Upper lobe of left lung (tissue), 6 donors: ENCODE measurements at regions not wholly inside any gene's neighbourhood (a gene's known extent, or its start where the extent isn't known, plus 50 kb on each side); places are given as distances from the start of the nearest gene placed in this dataset.

ENCODE experiments used
- ATAC-seq, 2 donors: fragments of 200-7000 bp; cut with Tn5 transposase; one replicate each; pipeline ENCODE4 v1.9.1; 2022; ENCODE audit warnings: mild to moderate bottlenecking in 2 of 2, moderate library complexity in 2 of 2; ENCODE audit not compliant: low FRiP score in 2 of 2
- DNase-seq, 2 donors: peaks; one replicate each; pipeline ENCODE4 v3.0.0-alpha.2; 2019 to 2020
- H3K27ac ChIP-seq, 4 donors: fragments of 200-600 bp; sonication (generic); one replicate each; pipeline ENCODE4 v1.5.1; 2016 to 2019
- H3K27me3 ChIP-seq, 4 donors: fragments of 200-600 bp; sonication (generic); one replicate each; pipeline ENCODE4 v1.5.1; 2017 to 2019
- H3K36me3 ChIP-seq, 4 donors: fragments of 200-600 bp; sonication (generic); one replicate each; pipeline ENCODE4 v1.5.1; 2016 to 2019
- H3K4me1 ChIP-seq, 4 donors: fragments of 200-600 bp; sonication (generic); one replicate each; pipeline ENCODE4 v1.5.1; 2018 to 2019
- H3K4me3 ChIP-seq, 4 donors: fragments of 200-600 bp; sonication (generic); one replicate each; pipeline ENCODE4 v1.5.1; 2017 to 2019; ENCODE audit warnings: mild to moderate bottlenecking in 2 of 4, moderate library complexity in 1 of 4
- H3K9me3 ChIP-seq, 4 donors: fragments of 200-600 bp; sonication (generic); one replicate each; pipeline ENCODE4 v1.5.1; 2018 to 2019
- EP300 ChIP-seq, 4 donors: sonication (generic); formaldehyde crosslinking; IDR thresholded peaks; one replicate each; pipeline ENCODE4 v1.5.1; 2017; ENCODE audit warnings: antibody characterized with exemption in 4 of 4, control low read depth in 2 of 4
- POLR2A ChIP-seq, 4 donors: fragments of 450-650 bp; IDR thresholded peaks; one replicate each; pipeline ENCODE4 v1.5.1; 2016 to 2017; ENCODE audit warnings: antibody characterized with exemption in 4 of 4, mild to moderate bottlenecking in 2 of 4
- POLR2AphosphoS5 ChIP-seq, 2 donors: sonication (generic); formaldehyde crosslinking; IDR thresholded peaks; one replicate each; pipeline ENCODE4 v1.5.1; 2017; ENCODE audit warnings: antibody characterized with exemption in 2 of 2
- WGBS, 2 donors: methylation state at CpG; one replicate each; pipeline ENCODE4 v1.1.5; 2017 to 2018; 5-methylcytosine and 5-hydroxymethylcytosine counted together
- TF ChIP-seq, protein P1 (sequence below), 6 experiments: fragments of 450-650 bp in 4 of 6; fragments of 200-600 bp in 2 of 6; sonication (generic) in 2 of 6; IDR thresholded peaks; one replicate each; pipeline ENCODE4 v1.5.1; 2016 to 2019; ENCODE audit warnings: antibody characterized with exemption in 6 of 6
- donor health status: DM: no; HTN: no; CAD: no; lungs with moderate emphysema.
- donor health status: DM: no; HTN: yes; CAD: no; lungs with severe emphysema.

DNA sequence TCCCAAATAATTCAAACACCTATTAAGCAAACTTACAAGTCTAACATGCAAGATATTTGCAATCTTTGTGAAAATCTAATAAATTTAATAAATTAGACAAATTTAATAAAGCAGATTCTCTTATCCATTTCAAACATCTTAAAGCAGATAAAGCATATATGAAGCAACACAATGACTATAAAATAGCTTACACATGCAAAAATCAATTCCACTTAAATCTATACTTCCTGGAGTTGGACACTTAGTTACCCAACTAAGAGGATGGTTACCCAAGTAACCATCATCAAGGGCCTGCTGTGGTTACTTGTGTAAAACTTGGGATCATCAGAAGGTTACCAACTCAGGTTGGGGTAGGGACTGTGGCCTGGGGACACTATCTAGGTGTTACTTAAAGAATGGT, 206.8 kb downstream of the CD47 start:
- ATAC-seq (no peak), DNase-seq (no peak)
- Histone ChIP-seq H3K4me3 (no peak overlapping the region), H3K27ac (no peak overlapping the region), H3K9me3 (peaks cover 0 to under 1% (median 0%) of the 10 kb centered on the region in 4 donors), H3K4me1 (no peaks in the 10 kb centered on the region), H3K36me3 (no peaks in the 10 kb centered on the region), H3K27me3 (no peaks in the 10 kb centered on the region)
- TF ChIP-seq POLR2AphosphoS5 (IDR thresholded peaks at IDR 0.05) (no peak), POLR2A (IDR thresholded peaks at IDR 0.05) (no peak), EP300 (IDR thresholded peaks at IDR 0.05) (no peak)
- TF ChIP-seq, protein P1, sequence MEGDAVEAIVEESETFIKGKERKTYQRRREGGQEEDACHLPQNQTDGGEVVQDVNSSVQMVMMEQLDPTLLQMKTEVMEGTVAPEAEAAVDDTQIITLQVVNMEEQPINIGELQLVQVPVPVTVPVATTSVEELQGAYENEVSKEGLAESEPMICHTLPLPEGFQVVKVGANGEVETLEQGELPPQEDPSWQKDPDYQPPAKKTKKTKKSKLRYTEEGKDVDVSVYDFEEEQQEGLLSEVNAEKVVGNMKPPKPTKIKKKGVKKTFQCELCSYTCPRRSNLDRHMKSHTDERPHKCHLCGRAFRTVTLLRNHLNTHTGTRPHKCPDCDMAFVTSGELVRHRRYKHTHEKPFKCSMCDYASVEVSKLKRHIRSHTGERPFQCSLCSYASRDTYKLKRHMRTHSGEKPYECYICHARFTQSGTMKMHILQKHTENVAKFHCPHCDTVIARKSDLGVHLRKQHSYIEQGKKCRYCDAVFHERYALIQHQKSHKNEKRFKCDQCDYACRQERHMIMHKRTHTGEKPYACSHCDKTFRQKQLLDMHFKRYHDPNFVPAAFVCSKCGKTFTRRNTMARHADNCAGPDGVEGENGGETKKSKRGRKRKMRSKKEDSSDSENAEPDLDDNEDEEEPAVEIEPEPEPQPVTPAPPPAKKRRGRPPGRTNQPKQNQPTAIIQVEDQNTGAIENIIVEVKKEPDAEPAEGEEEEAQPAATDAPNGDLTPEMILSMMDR (IDR thresholded peaks at IDR 0.05): no peak

DNA sequence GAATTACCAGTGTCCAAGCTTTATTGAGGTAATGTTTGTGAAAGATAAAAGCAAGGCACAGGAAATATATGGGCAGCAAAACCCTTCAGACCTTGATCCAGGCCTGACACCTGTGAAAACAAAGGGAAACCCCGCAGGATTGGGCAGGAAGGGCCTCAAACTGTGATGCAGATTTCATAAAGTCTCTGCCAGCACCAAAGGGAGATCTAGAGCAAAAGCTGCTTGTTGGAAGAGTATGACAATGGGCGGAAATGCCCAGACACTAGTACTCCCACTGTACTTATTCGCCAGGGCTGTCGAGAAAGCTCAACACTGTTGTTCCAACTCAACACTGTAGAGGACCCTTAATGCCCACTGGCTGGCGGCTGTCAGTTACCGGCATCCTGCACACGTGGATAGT, 207.9 kb downstream of the CD47 start:
- DNase-seq (no peak), ATAC-seq (no peak)
- no peaks in the 10 kb centered on the region for H3K27me3 ChIP-seq
- H3K4me3 ChIP-seq: no peak overlapping the region
- WGBS, 2 donors: 94% methylated on average over 7 of the region's 7 CpGs
- H3K36me3 ChIP-seq: no peaks in the 10 kb centered on the region
- no peaks in the 10 kb centered on the region for H3K4me1 ChIP-seq
- no peak overlapping the region for H3K27ac ChIP-seq
- no peaks in the 10 kb centered on the region for H3K9me3 ChIP-seq
- TF ChIP-seq POLR2AphosphoS5 (IDR thresholded peaks at IDR 0.05) (no peak), POLR2A (IDR thresholded peaks at IDR 0.05) (no peak), EP300 (IDR thresholded peaks at IDR 0.05) (no peak)
- TF ChIP-seq, protein P1 (IDR thresholded peaks at IDR 0.05): no peak

DNA sequence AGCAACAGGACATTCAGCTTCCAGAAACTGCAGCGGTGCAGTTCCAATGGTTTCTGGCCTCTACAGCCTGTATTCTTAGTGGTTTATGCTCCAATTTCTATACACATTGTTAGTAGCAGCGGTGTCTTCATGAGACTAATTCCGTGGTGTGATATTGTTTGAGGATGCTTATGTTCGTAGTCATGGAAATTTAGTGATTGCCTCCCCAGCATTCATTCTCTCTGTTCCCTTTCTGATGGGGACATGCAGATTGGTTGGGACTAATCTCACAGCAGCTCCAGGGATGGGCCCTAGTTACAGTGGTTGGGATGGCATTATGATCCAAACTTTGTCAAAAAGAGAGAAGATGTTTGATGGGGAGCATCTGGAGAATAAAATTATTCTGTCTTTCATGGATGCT, 208.6 kb downstream of the CD47 start:
- no peaks in the 10 kb centered on the region for H3K9me3 ChIP-seq
- 96% methylated on average over 4 of the region's 4 CpGs for WGBS, 2 donors
- H3K27me3 ChIP-seq: no peaks in the 10 kb centered on the region
- no peak for TF ChIP-seq EP300 (IDR thresholded peaks at IDR 0.05)
- no peak for TF ChIP-seq POLR2AphosphoS5 (IDR thresholded peaks at IDR 0.05)
- TF ChIP-seq, protein P1 (IDR thresholded peaks at IDR 0.05): no peak
- no peak for TF ChIP-seq POLR2A (IDR thresholded peaks at IDR 0.05)
- no peak overlapping the region for H3K27ac ChIP-seq
- H3K4me3 ChIP-seq: no peak overlapping the region
- ATAC-seq (no peak), DNase-seq (no peak)
- H3K4me1 ChIP-seq: no peaks in the 10 kb centered on the region
- H3K36me3 ChIP-seq: no peaks in the 10 kb centered on the region

DNA sequence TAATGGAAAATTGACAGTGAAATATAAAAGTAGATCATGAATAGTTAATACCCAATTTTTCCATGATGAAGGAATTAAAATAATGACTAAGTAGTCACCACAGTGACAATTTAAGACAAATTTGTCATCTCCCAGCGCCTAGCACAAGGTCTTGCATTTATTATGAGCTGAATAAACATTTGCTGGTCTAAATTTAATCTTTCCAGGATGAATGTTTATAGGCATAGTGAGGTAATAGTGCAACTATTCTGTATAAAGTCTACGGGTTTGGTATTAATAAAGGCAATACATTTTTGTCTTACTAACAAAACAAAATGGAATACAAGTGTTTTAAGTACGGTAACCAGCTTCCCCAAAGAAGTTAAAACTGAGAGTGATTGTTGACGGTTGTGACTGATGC, 209.3 kb downstream of the CD47 start:
- 77 to 81% methylated on average over 4 of the region's 4 CpGs for WGBS, 2 donors
- Histone ChIP-seq H3K9me3 (no peaks in the 10 kb centered on the region), H3K27me3 (no peaks in the 10 kb centered on the region), H3K4me1 (no peaks in the 10 kb centered on the region), H3K27ac (no peak overlapping the region), H3K4me3 (no peak overlapping the region), H3K36me3 (no peaks in the 10 kb centered on the region)
- TF ChIP-seq EP300 (IDR thresholded peaks at IDR 0.05) (no peak), POLR2A (IDR thresholded peaks at IDR 0.05) (no peak), POLR2AphosphoS5 (IDR thresholded peaks at IDR 0.05) (no peak)
- TF ChIP-seq, protein P1 (IDR thresholded peaks at IDR 0.05): no peak
- no peak for DNase-seq
- no peak for ATAC-seq

DNA sequence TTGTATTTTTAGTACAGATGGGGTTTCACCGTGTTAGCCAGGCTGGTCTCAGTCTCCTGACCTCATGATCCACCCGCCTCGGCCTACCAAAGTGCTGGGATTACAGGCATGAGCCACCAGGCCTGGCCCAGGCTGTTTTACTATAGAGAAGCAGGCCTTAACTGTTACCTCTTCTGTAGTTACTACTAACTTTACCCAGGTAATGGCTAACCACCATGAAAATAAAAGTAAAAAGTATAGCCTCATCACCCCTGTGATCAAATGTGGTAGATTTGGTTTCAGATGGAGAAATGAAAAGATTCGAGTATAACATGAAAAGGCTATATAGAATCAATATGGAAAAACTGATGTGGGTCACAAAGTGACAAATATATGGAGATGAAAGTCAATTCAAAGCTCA, 210.1 kb downstream of the CD47 start:
- WGBS, 2 donors: 92 to 93% methylated on average over 4 of the region's 4 CpGs
- TF ChIP-seq POLR2A (IDR thresholded peaks at IDR 0.05): no peak
- TF ChIP-seq, protein P1 (IDR thresholded peaks at IDR 0.05): no peak
- TF ChIP-seq EP300 (IDR thresholded peaks at IDR 0.05): no peak
- no peak for TF ChIP-seq POLR2AphosphoS5 (IDR thresholded peaks at IDR 0.05)
- Histone ChIP-seq H3K9me3 (no peaks in the 10 kb centered on the region), H3K4me3 (no peak overlapping the region), H3K36me3 (no peaks in the 10 kb centered on the region), H3K4me1 (no peaks in the 10 kb centered on the region), H3K27ac (no peak overlapping the region), H3K27me3 (no peaks in the 10 kb centered on the region)
- DNase-seq (no peak), ATAC-seq (no peak)
